ENCODE measurements at regions not wholly inside any gene's neighbourhood (a gene's known extent, or its start where the extent isn't known, plus 50 kb on each side); places are given as distances from the start of the nearest gene placed in this dataset.

GRCh38 chr1:239322369-239322768 lies 64.0 kb upstream of the CHRM3 start:
- DNase-seq = no peak

DNA sequence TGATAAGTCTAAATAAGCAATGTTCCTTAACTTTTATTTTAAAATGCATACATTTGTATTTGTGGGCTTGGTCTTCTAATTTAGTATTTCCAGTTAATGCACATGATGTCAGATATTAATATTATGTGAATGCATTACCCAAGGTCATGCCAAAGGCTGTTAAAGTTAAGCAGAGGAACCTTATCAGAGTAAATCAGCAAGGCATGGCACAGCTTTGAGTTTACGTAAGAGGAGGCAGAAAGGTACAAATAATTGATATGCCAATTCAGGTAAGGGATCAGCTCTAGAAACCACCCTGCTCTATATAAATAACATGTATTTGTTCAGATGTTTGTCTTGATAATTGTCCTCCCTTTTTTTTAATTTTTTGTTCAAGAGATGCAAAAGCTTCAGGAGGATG lies 64.5 kb upstream of the CHRM3 start:
- DNase-seq = no peak

DNA sequence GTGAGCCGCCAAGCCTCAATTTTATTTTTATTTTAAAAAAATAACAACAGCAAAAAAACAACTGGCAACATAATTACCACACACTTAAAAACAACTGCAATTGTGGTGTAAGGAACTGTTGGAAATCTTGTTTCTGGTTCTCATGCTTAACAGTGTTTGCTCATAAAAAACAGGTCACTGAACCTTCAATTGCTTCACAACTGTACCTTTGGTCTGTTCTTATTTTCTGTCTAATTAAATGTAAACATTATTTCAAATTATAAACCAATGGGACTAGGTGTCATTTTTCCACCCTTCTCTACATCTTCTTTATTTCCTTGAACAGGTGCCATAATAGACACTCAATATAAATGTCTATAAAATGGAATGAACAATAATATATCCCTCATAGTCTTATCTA lies 68.4 kb upstream of the CHRM3 start:
- DNase-seq = no peak

DNA sequence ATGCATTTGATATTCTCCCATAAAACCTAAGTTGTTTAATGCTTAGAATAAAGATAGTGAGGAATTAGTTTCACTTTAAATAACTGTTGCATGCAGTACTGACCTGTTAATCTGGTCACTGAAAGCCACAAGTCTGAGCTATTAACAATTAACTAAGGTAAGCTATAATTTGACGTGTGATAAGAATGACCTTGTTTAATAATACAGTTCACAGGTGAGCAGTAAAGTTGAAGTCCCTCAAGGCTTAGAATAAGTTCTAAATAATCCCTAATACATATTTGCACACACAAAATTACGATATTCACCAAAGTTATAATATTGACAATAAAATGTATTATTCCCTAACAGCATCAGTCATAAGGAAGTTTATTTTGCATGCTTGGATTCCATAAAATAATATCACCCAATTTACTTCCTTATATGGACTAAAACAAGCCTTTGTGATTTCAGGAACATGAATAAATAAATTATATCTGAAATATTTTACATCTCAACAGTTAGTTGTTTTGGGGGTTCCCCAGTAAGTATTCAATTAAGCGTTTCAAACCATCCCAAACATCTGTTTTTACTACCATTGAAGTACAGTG lies 70.6 kb upstream of the CHRM3 start:
- no peak for DNase-seq

- no peak for DNase-seq
Observed at GRCh38 chr1:239311331-239311730, 75.0 kb upstream of the CHRM3 start.

DNA sequence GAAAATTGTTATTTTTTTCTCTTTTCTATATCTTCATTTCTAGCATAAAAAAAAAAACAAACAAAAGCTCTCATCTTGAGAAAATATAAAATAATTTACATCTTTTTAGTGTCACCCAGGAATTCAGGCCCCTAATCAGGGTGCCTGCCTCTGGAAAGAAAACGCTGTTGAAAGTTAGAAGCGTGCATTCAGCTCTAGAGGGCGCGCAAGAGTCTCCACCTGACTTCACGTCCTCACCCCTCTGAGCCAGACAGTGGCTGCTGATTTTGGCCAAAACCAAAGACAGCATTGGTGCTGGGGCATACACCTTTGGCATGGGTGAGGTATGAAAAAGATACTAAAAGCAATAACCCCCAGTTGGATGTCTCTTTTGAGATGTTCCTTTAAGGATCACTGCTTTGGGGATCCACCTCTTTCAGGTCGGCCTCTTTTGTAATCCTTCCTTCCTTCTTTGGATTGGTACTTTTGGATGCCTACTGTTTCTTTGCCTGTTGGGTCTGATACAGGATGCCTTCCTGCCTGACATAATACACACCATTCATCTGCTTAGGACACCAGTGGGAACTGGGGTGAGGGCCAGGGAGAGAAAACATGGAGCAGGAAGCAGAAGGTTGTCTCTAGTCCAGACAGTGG lies 77.6 kb upstream of the CHRM3 start:
- DNase-seq = no peak

GRCh38 chr1:239307886-239308285 lies 78.5 kb upstream of the CHRM3 start:
- DNase-seq = no peak

DNA sequence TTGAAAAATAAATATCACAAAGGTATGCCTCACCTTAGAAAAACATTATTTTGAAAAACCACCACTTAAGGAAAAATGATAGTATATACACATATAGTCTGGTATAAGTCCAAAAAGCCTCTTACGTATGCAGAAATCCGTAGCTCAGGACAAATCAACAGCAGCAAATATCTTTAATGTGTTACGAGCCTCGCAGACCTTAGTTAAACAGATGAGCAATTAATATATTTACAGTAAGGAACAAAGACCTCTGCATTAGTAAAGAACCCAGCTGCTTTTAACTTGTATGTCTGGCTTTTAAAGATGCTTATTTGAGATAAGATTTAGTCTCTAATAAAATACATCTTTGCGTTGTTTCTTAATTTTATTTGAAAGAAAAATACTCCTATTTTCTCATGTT lies 79.9 kb upstream of the CHRM3 start:
- no peak for DNase-seq

- no peak for DNase-seq
Observed at GRCh38 chr1:239303289-239303688, 83.1 kb upstream of the CHRM3 start.

DNA sequence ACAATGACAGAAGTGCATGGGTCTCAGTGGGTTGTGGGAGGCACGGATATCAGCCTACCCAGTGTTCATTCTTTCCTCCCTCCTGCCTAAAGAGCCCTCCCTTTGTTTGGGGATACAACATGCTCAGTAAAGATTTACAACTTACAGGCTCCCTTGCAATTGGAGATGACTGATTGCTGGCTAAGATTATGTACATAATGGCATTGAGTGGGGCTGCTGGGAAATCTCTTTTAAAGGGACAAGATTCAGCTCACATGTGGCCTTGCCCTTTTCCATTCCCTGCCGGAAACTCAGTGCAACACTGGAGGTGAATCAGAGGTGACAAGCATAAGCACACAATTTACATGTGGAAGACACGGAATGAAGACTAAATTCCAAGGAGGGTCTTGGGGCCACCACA lies 83.7 kb upstream of the CHRM3 start:
- DNase-seq = no peak

- no peak for DNase-seq
Observed at GRCh38 chr1:239301251-239301650, 85.1 kb upstream of the CHRM3 start.

DNA sequence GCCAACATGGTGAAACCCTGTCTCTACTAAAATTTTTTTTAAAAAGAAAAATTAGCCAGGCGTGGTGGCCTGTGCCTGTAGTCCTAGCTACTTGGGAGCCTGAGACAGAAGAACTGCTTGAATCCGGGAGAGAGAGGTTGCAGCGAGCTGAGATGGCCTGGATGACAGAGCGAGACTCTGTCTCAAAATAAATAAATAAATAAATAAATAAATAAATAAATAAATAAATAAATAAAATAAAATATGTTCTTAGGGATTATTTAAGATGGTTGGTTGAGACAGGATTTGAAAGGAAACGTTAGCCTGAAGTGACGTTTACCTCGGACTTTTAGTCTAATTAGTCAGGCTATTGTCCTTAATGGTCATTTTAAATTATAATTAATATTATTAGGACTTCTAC lies 88.5 kb upstream of the CHRM3 start:
- no peak for DNase-seq

DNA sequence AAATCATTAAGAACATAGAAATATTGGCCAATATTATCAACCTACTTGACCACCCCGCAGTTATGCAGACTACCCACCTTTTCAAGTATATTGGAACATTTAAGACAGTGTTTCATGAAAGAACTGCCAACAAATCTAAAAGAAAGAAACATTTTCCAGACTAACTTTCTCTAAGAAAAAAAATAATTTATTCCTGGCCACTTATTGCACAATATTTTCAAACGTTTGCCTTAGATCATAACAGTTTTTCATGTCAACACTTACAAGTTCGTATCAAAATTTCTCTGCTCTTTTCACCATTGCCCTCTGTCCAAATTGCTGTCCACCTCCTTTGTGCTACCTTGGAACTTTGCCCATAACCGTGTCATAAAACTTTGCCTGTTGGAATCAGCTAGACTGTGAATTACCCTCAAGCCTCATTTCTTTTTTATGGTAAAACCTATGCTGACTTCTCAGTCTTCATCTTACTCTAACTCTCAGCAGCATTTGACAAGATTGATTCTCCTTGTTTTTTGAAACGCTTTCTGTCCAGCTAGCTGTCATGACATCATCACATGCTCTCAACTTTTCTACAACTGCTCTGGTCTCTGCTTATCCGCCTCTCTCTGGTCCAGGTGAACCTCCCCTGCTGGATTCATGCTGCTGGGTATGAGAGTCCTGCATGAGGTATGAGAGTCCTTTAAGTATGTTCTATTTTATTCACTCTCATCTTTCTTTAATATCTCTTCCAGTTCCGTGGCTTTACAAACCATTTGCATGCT lies 92.8 kb upstream of the CHRM3 start:
- DNase-seq = no peak

- no peak for DNase-seq
Observed at GRCh38 chr1:239288820-239289554, 97.4 kb upstream of the CHRM3 start.

DNA sequence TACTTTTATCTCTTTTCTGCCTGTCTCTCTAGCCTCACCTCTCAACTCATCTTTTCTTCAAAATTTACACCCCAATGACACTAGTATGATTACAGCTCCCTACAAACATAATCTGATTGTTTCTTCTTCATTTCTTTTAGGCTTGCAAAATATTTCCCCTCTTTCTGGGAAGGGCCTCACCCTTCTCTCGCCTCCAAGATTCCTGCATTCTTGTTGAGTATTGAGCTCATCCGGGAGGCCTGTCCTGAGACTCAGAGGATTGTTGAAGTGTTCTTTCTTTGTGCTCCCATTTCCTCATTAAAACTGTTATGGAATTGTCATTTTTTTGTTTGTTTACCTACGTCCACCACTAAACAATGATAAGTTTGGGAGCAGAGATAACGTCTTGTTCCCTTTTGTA lies 99.1 kb upstream of the CHRM3 start:
- DNase-seq = no peak

GRCh38 chr1:239283216-239283615 lies 103.2 kb upstream of the CHRM3 start:
- DNase-seq = no peak

DNA sequence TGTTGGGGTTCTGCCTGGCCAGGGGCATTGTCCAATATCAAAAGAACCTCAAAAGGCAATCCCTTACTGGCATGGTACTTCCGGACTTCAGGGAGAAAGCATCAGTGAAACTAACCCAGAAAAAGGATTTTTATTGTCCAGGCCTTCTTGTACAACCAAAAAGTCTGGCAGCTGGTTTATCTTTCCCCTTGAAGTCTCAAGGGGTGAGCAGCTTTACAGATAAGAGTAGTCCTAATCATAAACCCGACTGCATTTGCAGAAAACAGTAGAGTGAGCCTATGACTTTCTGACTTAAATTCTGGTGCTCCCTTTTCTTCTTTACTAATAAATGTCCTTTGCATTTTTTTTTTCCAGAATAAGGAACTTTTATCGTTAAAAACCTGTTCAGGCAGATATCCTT lies 104.0 kb upstream of the CHRM3 start:
- no peak for DNase-seq

- no peak for DNase-seq
Observed at GRCh38 chr1:239276051-239276450, 110.3 kb upstream of the CHRM3 start.

DNA sequence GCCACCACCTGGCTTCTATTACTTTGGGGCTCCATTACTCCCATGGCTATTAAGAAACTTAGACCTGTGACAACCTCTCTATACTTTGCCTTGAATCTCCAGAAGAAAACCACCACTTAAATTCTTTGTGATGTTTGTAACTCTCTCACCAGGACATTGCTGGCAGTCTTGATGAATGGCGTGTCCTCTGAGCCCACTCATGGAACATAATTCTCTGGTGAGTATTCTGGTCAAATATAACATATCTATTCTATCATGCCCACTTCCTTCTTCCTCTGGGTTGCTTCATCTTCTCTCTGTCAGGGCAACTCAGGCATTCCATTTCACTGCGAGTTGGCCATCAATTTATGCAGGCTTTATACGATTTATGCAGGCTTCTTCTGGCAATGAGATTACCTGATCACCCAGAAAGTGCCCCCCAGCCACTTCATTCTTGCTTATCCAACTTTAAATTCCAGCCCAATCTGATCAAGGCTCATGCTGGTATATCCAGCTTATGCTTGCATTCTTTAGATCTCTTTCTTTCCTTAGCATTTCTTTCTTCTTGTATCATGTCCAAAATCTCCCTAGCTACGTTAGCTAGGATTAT lies 112.0 kb upstream of the CHRM3 start:
- DNase-seq = no peak

GRCh38 chr1:239270509-239270908 lies 115.9 kb upstream of the CHRM3 start:
- no peak for DNase-seq

DNA sequence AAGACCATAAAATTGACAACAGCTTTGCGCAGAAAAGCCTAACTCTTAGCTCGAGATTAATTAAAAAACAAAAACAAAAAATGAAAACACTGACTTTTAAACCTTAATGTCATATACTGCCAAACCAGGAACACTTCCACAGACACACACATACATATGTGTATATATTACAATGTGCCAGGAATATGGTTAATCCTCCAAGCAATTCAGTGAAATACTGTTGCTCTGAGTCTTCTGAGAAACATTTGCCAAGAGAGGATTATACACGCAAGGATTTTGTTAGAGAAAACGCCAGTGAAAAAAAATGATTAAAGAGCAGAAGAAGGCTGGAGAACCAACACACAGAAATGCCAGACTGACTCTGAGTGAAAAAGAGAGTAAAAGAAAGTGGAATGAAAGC lies 116.7 kb upstream of the CHRM3 start:
- no peak for DNase-seq

DNA sequence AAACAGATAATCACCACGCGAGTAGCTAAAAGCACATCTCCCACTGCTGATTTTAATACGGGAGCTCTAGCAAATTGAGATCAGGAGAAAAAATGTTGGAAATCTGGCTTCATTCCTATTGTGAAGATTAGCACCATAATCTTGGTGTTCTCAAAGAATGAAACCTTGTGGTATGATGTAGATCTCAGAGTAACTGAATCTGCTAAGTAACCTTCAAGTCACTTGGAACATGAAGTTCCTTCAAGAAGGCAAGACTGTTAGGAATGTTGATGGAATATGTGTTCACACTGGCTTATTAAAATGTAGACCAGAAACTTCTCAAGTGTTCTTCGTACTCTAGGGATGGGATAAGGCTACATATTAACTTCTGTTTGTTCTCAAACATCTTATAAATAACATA lies 117.4 kb upstream of the CHRM3 start:
- DNase-seq = no peak

GRCh38 chr1:239268007-239268406 lies 118.4 kb upstream of the CHRM3 start:
- DNase-seq = no peak
